ENCODE measurements at regions not wholly inside any gene's neighbourhood (a gene's known extent, or its start where the extent isn't known, plus 50 kb on each side); places are given as distances from the start of the nearest gene placed in this dataset.

- TF ChIP-seq ZNF232 (CRISPR knock-in tag; IDR thresholded peaks at IDR 0.05) (no peak), MLX (CRISPR knock-in tag; IDR thresholded peaks at IDR 0.05) (no peak), ZNF138 (CRISPR knock-in tag; conservative IDR thresholded peaks at IDR 0.05) (no peak), JUN (CRISPR knock-in tag; IDR thresholded peaks at IDR 0.05) (no peak), ATF6 (CRISPR knock-in tag; IDR thresholded peaks at IDR 0.05) (no peak), KAT7 (CRISPR knock-in tag; IDR thresholded peaks at IDR 0.05; ENCODE audit: borderline replicate concordance) (no peak), RORB (CRISPR knock-in tag; IDR thresholded peaks at IDR 0.05) (no peak), ESRRA (CRISPR knock-in tag; IDR thresholded peaks at IDR 0.05; ENCODE audit: borderline replicate concordance) (no peak)
These were observed 466.6 kb downstream of the RAP2B start (continued) for GRCh38 chr3:153628591-153628990.

GRCh38 chr3:153629148-153629547 lies 467.1 kb downstream of the RAP2B start:
- Mint-ChIP-seq H3K9me3 (no peaks in the 10 kb centered on the region), H3K36me3 (no peaks in the 10 kb centered on the region), H3K4me1 (peaks cover 24% of the 10 kb centered on the region), H3K4me3 (no peak overlapping the region), H3K27me3 (ENCODE audit: low read depth) (no peaks in the 10 kb centered on the region), H3K27ac (no peak overlapping the region)
- DNase-seq (ENCODE audit: low spot score) (no peak), ATAC-seq (no peak)
- POLR2A ChIA-PET, result no interaction called here
- TF ChIP-seq ATF6 (CRISPR knock-in tag; IDR thresholded peaks at IDR 0.05), result no peak
- TF ChIP-seq FOXP1 (CRISPR knock-in tag; IDR thresholded peaks at IDR 0.05; ENCODE audit: borderline replicate concordance), result no peak
- no peak for TF ChIP-seq CBFB (CRISPR knock-in tag; IDR thresholded peaks at IDR 0.05; ENCODE audit: low read depth)
- TF ChIP-seq ZNF396 (CRISPR knock-in tag; IDR thresholded peaks at IDR 0.05; ENCODE audit: borderline replicate concordance), result no peak
- TF ChIP-seq JUN (CRISPR knock-in tag; IDR thresholded peaks at IDR 0.05), result no peak
- no peak for TF ChIP-seq PREB (CRISPR knock-in tag; IDR thresholded peaks at IDR 0.05; ENCODE audit: borderline replicate concordance)
- TF ChIP-seq ZNF416 (CRISPR knock-in tag; IDR thresholded peaks at IDR 0.05), result no peak
- no peak for TF ChIP-seq E2F5 (CRISPR knock-in tag; IDR thresholded peaks at IDR 0.05)
- no peak for TF ChIP-seq ATF2 (CRISPR knock-in tag; IDR thresholded peaks at IDR 0.05; ENCODE audit: borderline replicate concordance, low read depth)
- CTCF ChIA-PET, result no interaction called here

- TF ChIP-seq TP53 (CRISPR knock-in tag; IDR thresholded peaks at IDR 0.05) (no peak), CDX4 (CRISPR knock-in tag; IDR thresholded peaks at IDR 0.05; ENCODE audit: borderline replicate concordance) (no peak), ATF3 (CRISPR knock-in tag; conservative IDR thresholded peaks at IDR 0.05) (no peak), MLX (CRISPR knock-in tag; IDR thresholded peaks at IDR 0.05) (no peak), ELF4 (CRISPR knock-in tag; IDR thresholded peaks at IDR 0.05; ENCODE audit: low read depth) (no peak)
- ChIA-PET CTCF (no interaction called here), POLR2A (no interaction called here)
- DNase-seq (ENCODE audit: low spot score) (no peak), ATAC-seq (no peak)
- no peaks in the 10 kb centered on the region for H3K36me3 Mint-ChIP-seq
- no peak overlapping the region; the same call in 1 of the 2 replicates for H3K27ac Mint-ChIP-seq
- no peak overlapping the region for H3K4me3 Mint-ChIP-seq
- H3K9me3 Mint-ChIP-seq, result no peaks in the 10 kb centered on the region
- peaks cover 26% of the 10 kb centered on the region for H3K4me1 Mint-ChIP-seq
- H3K27me3 Mint-ChIP-seq (ENCODE audit: low read depth), result no peaks in the 10 kb centered on the region
These were observed 469.1 kb downstream of the RAP2B start for GRCh38 chr3:153631102-153631501.

Data from WTC11 (cell line).